ENCODE measurements at regions not wholly inside any gene's neighbourhood (a gene's known extent, or its start where the extent isn't known, plus 50 kb on each side); places are given as distances from the start of the nearest gene placed in this dataset.

DNA sequence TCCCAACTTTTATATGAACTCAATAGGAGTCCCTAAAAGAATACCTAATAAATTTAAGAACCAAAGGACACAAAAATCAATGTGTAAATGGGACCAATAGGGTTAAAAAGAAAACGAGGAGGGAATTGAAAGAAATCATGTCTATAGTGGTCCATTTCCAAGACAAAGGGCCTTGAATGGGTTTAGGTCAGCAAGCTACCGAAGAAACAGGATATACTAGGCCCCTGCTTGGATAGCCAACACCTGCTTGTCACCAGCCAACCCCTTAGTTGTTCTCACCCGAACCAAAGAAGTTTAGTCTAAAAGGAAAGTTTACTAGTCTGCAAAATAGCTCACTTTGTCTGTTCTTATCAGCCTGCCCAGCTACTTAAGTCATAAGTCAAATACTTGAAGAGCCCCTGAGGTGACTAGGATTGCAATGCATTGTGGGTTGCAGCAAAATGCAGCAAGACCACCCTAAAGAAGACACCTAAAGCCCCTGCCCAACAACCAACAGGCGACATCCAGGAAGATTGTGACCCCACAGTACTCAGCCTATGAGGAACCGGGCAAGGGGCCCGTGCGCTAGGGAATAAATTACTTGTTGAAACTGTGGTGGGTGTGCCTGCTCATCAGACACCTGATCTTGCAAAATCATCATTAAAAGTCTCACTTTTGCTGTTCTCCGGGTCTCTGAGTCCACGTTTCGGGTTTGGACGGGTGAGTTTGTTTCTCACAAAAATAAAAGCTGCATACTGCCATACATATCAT, 183.9 kb upstream of the PPP1R26 start:
- no peaks in the 10 kb centered on the region for H3K4me1 Mint-ChIP-seq
- no peaks in the 10 kb centered on the region for H3K36me3 Mint-ChIP-seq
- H3K27me3 Mint-ChIP-seq: peaks cover 35 to 36% of the 10 kb centered on the region in 2 donors
- DNase-seq (no peak), ATAC-seq (replicated peaks) (no peak)
- H3K27ac Mint-ChIP-seq: no peak overlapping the region
- H3K9me3 Mint-ChIP-seq: no peaks in the 10 kb centered on the region
- no peak overlapping the region for H3K4me3 Mint-ChIP-seq

DNA sequence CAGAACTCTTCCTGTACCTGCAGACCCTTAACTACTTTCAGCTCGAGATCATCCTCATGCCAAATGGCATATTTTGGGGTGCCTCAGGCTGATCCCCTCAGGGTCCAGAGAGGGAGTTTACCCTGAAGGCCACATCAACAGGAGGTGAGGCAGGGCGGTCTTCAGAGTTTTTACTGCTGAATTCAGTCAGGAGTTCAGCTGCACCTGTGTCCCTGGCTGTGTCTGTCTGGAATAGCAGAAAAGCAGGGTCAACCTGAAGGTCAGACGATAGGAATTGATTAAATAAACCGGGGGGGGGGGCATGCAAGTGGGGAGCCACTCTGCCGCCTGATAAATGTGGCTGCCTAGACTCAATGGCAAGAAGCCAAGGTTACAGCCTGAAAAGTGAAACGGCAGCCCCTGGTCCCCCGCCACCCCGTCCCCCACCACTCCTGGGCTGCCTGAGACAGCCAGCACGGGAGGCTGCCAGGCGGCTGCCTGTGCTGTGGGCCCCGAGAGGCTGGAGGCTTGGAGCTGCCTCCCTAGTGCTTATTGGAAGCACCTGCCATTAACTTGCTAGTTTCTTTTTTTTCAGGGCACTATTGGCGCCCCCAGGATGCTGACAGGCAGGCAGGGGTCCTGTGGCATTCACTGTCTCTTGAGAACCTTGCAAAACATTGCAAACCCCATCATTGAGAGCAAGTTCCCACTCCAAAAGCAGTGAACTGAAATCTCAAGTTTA, 182.7 kb upstream of the PPP1R26 start:
- H3K4me1 Mint-ChIP-seq: no peaks in the 10 kb centered on the region
- H3K27ac Mint-ChIP-seq: no peak overlapping the region
- H3K36me3 Mint-ChIP-seq: no peaks in the 10 kb centered on the region
- H3K4me3 Mint-ChIP-seq: no peak overlapping the region
- H3K27me3 Mint-ChIP-seq: peaks cover 29% of the 10 kb centered on the region in 2 donors
- DNase-seq: no peak
- ATAC-seq (replicated peaks): no peak
- H3K9me3 Mint-ChIP-seq: no peaks in the 10 kb centered on the region

DNA sequence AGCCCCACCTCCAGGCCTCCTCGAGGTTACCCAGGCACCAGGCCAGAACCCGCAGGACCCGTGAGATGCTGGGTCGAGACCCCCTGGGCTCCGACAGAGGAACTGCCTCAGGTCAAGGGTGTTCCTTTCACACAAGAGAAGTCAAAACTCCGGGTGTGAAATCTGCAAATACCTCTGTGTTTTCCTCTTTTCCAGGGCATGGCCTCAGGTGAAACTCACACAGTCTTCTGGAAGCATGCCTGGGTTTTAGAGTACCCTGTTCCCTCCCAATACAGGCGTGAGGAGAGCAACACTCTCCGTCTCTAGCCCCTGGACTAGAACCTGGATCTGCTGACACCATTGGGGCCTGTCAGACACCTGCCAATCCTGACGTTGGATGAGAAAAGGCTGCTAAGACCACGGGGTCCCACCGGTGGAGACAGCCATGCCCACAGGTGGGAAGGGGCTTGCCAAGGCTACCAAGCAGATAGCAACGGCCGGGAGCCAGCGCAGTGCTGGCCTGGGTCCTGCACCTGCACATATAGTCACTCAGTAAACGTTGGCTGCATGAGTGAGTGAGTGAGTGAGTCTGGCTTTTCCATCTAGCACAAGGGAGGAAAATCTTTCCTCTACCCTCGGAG, 182.0 kb upstream of the PPP1R26 start:
- DNase-seq (no peak), ATAC-seq (replicated peaks) (no peak)
- no peaks in the 10 kb centered on the region for H3K4me1 Mint-ChIP-seq
- no peaks in the 10 kb centered on the region for H3K9me3 Mint-ChIP-seq
- no peak overlapping the region for H3K4me3 Mint-ChIP-seq
- peaks cover 23 to 30% of the 10 kb centered on the region in 2 donors for H3K27me3 Mint-ChIP-seq
- no peaks in the 10 kb centered on the region for H3K36me3 Mint-ChIP-seq
- peak overlapping the region; percentile 6 for H3K27ac Mint-ChIP-seq

DNA sequence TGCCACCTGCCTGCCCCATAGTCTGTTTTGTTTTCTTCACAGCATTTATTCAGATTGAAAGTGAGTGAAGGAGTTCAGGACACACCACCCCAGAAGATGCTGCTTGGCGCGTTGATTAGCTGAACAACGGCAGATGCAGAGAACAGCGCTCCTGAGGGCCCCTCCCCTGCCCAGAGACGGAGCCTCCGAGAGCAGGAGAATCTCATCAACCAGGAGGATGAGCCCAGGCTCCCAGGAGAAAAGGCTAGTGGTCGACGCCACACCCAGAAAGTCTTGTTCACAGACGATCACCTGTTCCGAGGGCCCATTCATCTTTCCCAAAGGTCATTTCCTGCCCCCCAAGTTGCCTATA, 180.4 kb upstream of the PPP1R26 start:
- H3K4me3 Mint-ChIP-seq: no peak overlapping the region
- H3K27me3 Mint-ChIP-seq: peaks cover 29 to 35% of the 10 kb centered on the region in 2 donors
- peaks cover 7% of the 10 kb centered on the region in 2 donors for H3K9me3 Mint-ChIP-seq
- H3K4me1 Mint-ChIP-seq: no peaks in the 10 kb centered on the region
- H3K27ac Mint-ChIP-seq: no peak overlapping the region
- ATAC-seq (replicated peaks): no peak
- no peak for DNase-seq
- H3K36me3 Mint-ChIP-seq: no peaks in the 10 kb centered on the region

DNA sequence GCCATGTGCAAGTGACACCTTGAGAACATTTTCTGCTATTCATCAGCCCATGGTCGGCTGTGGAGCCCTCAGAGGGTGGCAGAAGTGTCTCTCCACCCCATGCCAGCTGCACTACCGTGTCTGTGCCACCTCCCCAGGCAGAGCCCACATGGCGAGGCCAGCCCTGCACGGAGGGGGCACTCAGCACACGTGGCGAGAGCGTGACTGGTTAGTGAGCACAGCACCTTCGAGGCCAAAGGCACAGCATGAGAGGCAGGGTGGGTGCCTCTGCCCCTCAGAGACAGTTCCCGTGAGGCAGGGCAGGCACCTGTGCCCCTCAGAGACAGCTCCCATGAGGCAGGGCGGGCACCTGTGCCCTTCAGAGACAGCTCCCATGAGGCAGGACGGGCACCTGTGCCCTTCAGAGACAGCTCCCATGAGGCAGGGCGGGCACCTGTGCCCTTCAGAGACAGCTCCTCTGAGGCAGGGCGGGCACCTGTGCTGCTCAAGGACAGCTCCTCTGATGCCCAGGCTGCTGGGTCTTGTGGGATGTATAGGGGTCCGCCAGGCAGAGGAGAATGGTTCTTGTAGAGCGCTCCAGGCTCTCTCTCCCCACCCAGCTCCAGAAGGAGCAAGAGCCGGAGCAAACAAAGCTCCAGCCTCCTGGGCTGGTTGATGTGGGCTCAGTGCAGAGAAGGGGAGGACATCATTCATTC, 179.8 kb upstream of the PPP1R26 start:
- H3K9me3 Mint-ChIP-seq: peaks cover 9 to 10% of the 10 kb centered on the region in 2 donors
- H3K27ac Mint-ChIP-seq: no peak overlapping the region
- H3K27me3 Mint-ChIP-seq: peaks cover 34 to 35% of the 10 kb centered on the region in 2 donors
- DNase-seq (no peak), ATAC-seq (replicated peaks) (no peak)
- no peaks in the 10 kb centered on the region for H3K36me3 Mint-ChIP-seq
- H3K4me1 Mint-ChIP-seq: no peaks in the 10 kb centered on the region
- no peak overlapping the region for H3K4me3 Mint-ChIP-seq

DNA sequence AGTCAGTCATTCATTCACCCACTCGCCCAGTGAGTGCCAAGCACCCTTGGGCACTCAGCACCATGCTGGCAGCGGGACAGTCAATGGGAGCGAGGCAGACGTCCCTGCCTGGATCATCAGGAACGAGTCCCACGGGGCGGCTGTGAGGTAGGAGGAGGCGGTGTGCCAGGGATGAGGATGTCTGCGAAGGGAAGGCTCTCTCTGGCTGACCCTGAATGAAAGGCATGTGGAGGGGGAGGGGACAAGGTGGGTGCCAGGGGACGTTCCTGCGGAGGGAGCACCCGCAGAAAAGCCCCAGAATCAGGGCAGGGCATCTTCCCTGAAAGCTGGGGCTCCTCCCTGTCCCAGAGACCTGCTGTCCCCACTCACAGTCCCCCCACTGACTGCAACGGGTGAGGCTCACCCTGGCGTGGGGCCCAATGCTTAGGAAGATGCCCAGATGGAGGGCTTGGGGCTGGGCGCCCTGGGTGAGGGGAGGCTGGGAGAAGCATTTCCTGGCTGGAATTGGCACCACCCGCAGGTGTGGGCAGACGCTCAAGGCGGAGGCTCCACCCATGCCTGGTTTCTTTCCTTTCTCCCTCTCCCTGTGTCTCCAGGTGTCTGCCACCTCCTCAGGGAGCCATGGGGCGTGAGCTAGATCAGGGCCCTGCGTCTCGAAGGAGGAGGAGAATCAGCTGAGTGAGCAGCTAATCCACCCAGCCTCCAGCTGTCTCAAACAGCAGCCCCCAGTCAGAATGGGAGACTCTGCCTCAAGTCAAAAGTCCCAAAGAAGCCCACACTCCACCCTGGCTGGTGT, 179.0 kb upstream of the PPP1R26 start:
- no peaks in the 10 kb centered on the region for H3K4me1 Mint-ChIP-seq
- H3K36me3 Mint-ChIP-seq: no peaks in the 10 kb centered on the region
- ATAC-seq (replicated peaks): no peak
- no peak for DNase-seq
- no peak overlapping the region for H3K27ac Mint-ChIP-seq
- no peak overlapping the region for H3K4me3 Mint-ChIP-seq
- peaks cover 34 to 35% of the 10 kb centered on the region in 2 donors for H3K27me3 Mint-ChIP-seq
- peaks cover 9 to 10% of the 10 kb centered on the region in 2 donors for H3K9me3 Mint-ChIP-seq

DNA sequence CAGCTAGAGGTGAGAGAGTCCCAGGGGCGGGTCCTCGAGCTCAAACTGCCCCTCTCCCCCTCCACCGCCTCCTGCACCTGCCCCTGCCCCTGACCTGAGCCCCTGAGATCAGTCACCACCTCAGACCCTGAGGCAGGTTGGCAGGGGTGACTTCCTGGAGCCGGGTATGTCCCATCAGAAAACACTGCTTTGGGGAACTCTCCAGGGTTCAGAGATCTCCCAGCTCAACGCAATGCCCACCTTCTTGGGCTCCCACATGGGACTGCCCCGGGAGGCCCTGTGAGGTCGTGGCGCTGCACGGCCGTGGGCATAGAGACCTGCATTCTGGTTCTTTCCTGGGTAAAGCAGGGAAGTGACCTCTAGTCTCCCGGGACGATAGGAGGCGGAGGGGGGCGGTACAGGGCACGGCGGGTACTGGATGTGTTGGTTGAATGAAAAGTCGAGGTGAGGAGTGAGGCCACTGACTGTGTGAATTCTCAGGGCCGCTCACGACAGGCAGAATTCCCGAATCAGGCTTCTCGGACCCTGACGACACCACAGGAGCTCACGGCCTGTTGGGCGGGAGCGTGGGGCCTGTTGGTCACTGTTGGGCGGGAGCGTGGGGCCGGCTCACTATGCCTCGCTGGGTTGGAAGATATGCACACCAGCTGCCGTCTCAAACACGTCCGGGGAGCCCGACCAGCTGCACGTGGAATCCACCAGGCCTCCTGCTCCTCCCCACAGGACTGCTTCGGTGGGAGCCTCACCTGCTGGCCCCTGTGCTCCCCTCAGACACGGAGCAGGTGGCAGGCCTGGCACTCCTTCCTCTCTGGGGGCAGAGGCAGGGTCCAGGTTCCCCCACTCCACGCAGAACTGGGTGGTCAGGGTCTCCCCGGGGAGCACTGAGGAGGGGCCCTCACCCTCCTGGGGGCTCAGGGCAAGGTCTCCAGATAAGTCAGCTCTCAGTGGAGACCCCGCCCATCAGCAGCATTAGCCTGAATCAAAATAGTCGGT, 178.0 kb upstream of the PPP1R26 start:
- Mint-ChIP-seq H3K9me3 (peaks cover 9 to 10% of the 10 kb centered on the region in 2 donors), H3K36me3 (no peaks in the 10 kb centered on the region), H3K4me3 (no peak overlapping the region), H3K27ac (no peak overlapping the region), H3K4me1 (no peaks in the 10 kb centered on the region), H3K27me3 (peaks cover 35 to 39% of the 10 kb centered on the region in 2 donors)
- ATAC-seq (replicated peaks): no peak
- no peak for DNase-seq

DNA sequence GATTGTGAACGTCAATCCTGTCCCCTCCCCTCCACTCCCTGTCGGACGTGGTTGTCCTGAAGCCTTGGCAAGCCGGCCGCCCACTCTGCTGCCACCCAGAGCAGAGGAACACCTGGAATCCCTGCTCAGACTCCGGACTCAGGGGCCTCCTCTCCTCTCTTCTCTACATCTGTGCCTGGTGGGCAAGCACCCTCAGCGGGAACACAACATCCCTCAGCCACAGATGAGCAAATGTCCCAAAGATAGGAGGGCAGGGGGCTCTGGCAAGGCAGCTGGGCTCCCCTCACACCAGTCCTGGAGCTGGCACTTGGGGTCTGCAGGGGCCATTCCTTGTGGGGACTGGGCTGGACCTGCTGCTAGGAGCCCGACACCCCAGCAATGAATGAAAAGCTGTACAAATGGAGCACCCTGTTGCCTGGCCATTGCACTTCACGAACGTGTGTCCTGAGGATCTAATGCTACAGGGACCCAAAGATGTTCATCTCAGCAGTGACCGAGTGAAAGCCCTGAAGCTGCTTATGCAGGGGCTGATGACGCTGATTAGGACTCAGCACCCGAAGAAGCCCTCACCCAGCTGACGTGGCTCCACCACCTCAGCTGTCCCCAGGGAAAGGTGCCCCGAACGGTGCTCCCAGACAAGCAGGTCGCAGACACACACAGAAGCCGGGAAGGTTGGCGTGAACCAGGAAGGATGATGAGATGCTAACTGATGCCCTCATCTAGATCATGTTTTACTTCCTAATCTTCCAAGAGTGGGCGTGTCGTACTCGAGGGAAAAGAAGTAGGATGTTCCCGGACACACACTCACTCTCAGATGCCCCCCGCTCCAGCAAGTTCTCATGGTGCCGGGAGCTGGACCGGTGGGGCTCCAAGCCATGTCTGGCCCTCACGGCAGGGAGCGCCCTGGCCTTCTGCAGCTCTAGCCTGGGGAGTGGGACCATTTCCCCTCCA, 177.0 kb upstream of the PPP1R26 start:
- Mint-ChIP-seq H3K9me3 (peaks cover 9 to 10% of the 10 kb centered on the region in 2 donors), H3K27me3 (peaks cover 41 to 42% of the 10 kb centered on the region in 2 donors)
- ATAC-seq (replicated peaks): no peak

DNA sequence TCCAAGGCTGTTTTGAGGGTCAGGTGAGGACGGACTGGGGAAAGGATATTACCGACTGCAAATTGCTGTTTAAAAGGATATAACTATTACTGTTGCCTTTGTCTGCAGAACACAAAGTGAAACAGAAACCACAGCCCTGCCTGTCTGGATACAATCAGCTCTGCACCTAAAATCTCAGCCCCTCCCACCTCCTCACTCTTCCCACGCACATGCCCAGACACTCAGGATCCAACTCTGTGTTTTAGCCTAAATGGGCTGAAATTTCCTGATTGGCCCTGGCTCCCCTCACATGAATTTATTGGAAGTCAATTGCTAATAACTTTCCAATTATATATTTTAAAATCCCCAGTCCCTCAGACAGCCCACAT, 176.3 kb upstream of the PPP1R26 start:
- Mint-ChIP-seq H3K4me3 (no peak overlapping the region), H3K4me1 (no peaks in the 10 kb centered on the region), H3K27me3 (peaks cover 35 to 37% of the 10 kb centered on the region in 2 donors), H3K27ac (no peak overlapping the region), H3K9me3 (peaks cover 9 to 10% of the 10 kb centered on the region in 2 donors), H3K36me3 (no peaks in the 10 kb centered on the region)
- DNase-seq (no peak), ATAC-seq (replicated peaks) (no peak)

More for the DNA sequence above, 177.0 kb upstream of the PPP1R26 start:
- no peak for DNase-seq
- no peak overlapping the region for H3K4me3 Mint-ChIP-seq
- H3K4me1 Mint-ChIP-seq: no peaks in the 10 kb centered on the region
- no peaks in the 10 kb centered on the region for H3K36me3 Mint-ChIP-seq
- H3K27ac Mint-ChIP-seq: no peak overlapping the region

DNA sequence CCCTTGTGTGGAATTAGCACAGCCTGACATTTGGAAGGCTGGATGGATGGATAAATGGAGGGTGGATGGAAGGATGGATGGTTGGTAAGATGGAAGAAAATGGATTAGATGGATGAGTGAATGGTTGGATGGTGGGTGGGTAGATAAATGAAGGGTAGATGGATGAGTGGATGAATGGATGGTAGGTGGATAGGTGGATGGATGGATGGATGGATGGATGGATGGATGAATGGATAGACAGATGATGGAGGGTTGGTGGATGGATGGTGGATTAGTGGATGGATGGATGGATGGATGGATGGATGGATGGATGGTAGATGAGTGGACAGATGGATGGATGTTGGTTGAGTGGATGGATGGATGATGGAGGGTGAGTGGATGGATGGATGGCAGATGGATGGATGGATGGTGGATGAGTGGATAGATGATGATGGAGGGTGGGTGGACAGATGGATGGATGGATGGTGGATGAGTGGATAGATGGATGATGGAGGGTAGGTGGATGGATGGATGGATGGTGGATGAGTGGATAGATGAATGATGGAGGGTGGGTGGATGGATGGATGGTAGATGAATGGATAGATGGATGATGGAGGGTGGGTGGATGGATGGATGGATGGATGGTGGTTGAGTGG, 175.6 kb upstream of the PPP1R26 start:
- H3K36me3 Mint-ChIP-seq: no peaks in the 10 kb centered on the region
- H3K9me3 Mint-ChIP-seq: peaks cover 9 to 10% of the 10 kb centered on the region in 2 donors
- no peak for ATAC-seq (replicated peaks)
- DNase-seq: no peak
- H3K27ac Mint-ChIP-seq: no peak overlapping the region
- H3K27me3 Mint-ChIP-seq: peaks cover 30 to 39% of the 10 kb centered on the region in 2 donors
- H3K4me1 Mint-ChIP-seq: no peaks in the 10 kb centered on the region
- H3K4me3 Mint-ChIP-seq: no peak overlapping the region

DNA sequence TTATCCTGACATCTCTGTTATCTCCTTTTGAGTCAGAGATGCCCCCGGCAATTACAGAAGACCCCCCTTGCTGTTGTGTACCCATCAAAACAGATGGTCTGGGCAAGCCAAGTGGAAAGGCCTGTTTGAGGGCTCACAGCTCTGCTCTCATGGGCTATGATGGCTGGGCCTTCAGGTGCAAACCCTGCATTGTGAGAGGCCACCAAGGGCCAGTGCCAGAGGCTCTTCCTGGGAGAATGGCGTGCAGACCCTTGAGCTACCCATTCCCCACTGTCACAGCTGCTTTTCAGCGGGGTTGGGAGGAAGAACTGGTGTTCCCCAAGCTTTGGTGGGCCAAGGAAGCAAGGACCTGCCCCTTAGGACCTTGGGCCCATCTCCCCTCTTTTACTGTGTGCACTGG, 174.7 kb upstream of the PPP1R26 start:
- ATAC-seq (replicated peaks) (no peak), DNase-seq (no peak)
- no peak overlapping the region for H3K4me3 Mint-ChIP-seq
- no peak overlapping the region for H3K27ac Mint-ChIP-seq
- no peaks in the 10 kb centered on the region for H3K36me3 Mint-ChIP-seq
- peaks cover 30 to 37% of the 10 kb centered on the region in 2 donors for H3K27me3 Mint-ChIP-seq
- peaks cover 9 to 10% of the 10 kb centered on the region in 2 donors for H3K9me3 Mint-ChIP-seq
- no peaks in the 10 kb centered on the region for H3K4me1 Mint-ChIP-seq
